Left cardiac atrium (tissue), 4 donors: ENCODE measurements at regions not wholly inside any gene's neighbourhood (a gene's known extent, or its start where the extent isn't known, plus 50 kb on each side); places are given as distances from the start of the nearest gene placed in this dataset.
"Not testable (repeated sequence)": the region's sequence is repeated elsewhere in the genome, so short reads cannot be mapped to it uniquely, and the experiment has no call there.

Source experiments
- ATAC-seq, 2 donors: fragments of 200-7000 bp; cut with Tn5 transposase; one replicate each; pipeline ENCODE4 v1.9.1; 2020; ENCODE audit warnings: mild to moderate bottlenecking in 2 of 2, moderate library complexity in 2 of 2
- DNase-seq: peaks from one replicate; pipeline ENCODE4 v3.0.0-alpha.2; 2020
- intact Hi-C, 2 donors: fragments of 100-400 bp; cut with DNase I; formaldehyde crosslinking; loops; one replicate each; pipeline versions ENCODE4 v1.14.1 to v1.15.1; 2022 to 2023
- donor health status: DM: no; HTN: yes; CAD: no.
- donor health status: DM: no; HTN: yes; CAD: no; lungs with severe emphysema.
- donor health status: DM: yes; HTN: yes; CAD: no.
- donor health status: Dilated cardiomyopathy.

DNA sequence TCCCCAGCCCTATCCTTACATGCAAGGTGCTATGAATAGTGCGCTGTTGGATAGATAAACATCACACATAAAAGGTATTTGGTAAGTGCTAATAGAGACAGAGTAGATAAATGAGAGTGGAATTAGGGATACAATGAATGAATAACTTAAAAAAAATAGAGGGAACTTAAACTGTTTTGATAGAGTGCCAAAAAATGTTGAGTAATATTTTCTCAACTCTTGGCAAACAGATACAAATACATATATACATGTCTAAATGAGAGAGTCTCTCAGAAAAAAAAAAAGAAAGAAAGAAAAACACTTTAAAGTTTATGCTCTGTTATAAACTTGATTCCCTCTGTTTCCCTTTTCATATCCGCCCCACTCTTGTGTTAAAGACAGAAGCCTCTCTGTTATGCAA is 667.4 kb downstream of the ROBO2 start:
- DNase-seq = no peak
- no peak for ATAC-seq
- intact Hi-C loops = no loop called here

DNA sequence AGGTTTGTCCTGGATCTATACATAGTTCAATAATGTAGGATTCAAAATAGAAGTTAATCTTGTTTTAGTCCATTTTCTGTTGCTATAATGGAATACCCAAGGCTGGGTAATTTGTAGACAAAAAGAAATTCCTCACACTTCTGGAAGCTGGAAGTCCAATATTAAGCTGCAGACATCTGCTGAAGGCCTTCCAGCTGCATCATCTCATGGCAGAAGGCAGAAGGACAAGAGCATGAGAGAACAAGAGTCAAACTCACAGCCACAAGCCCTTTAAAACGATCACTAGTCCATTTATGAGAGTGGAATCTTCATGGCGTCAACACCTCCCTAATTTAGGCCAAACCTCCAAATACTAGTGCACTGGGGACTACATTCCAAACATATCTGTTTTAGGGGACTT is 669.3 kb downstream of the ROBO2 start:
- DNase-seq = no peak
- ATAC-seq = no peak
- intact Hi-C loops = no loop called here

- intact Hi-C loops = no loop called here
- DNase-seq (no peak), ATAC-seq (no peak)
Observed at GRCh38 chr3:77718311-77718710, 678.4 kb downstream of the ROBO2 start.

- intact Hi-C loops = no loop called here
- ATAC-seq (no peak), DNase-seq (no peak)
Observed at GRCh38 chr3:77720460-77720971, 680.6 kb downstream of the ROBO2 start.

DNA sequence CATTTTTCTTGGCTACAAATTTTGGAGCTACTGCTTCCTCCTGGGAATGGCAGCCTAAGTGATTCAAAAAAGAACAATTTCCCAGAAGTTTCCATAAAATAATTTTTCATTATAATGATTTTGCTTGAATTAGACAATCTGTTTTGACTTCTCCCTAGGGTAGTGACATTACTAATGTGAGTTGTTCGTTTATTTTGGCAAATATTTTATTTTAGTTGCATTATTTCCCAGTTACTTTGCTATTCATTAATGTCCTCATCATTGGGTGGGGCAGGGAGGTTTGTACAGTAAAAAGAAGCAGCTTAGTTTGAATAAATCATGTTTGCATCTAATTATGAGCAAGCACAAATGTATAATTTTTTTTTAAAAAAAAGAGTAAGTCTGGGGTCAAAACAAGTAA is 686.6 kb downstream of the ROBO2 start:
- ATAC-seq (peak in 1 of 2 donors; percentile 70), DNase-seq (no peak)
- intact Hi-C loops = no loop called here

GRCh38 chr3:77746048-77746447 is 706.1 kb downstream of the ROBO2 start:
- ATAC-seq (no peak), DNase-seq (no peak)
- intact Hi-C loops = no loop called here

GRCh38 chr3:77746892-77747291 is 707.0 kb downstream of the ROBO2 start:
- ATAC-seq = no peak
- DNase-seq = no peak
- intact Hi-C loops = no loop called here

DNA sequence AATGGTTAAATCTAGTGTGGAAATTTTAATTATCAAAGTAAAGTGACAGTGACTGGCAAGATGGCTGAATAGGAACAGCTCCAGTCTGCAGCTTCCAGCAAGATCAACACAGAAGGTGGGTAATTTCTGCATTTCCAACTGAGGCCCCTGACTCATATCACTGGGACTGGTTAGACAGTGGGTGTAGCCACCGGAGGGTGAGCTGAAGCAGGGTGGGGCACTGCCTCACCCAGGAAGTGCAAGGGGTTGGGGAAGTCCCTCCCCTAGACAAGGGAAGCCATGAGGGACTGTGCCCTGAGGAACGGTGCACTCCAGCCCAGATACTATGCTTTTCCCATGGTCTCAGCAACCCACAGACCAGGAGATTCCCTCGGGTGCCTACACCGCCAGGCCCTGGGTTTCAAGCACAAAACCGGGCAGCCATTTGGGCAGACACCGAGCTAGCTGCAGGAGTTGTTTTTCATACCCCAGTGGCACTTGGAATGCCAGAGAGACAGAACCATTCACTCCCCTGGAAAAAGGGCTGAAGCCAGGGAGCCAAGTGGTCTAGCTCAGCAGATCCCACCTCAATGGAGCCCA is 716.6 kb downstream of the ROBO2 start:
- intact Hi-C loops, DNase-seq, ATAC-seq: not testable (repeated sequence)

GRCh38 chr3:77772459-77772858 is 732.6 kb downstream of the ROBO2 start:
- intact Hi-C loops = no loop called here
- DNase-seq (no peak), ATAC-seq (no peak)

GRCh38 chr3:77773084-77773483 is 733.2 kb downstream of the ROBO2 start:
- no peak for DNase-seq
- intact Hi-C loops = no loop called here
- ATAC-seq = no peak

GRCh38 chr3:77780278-77780996 is 740.5 kb downstream of the ROBO2 start:
- no peak for ATAC-seq
- no peak for DNase-seq
- intact Hi-C loops = no loop called here

- intact Hi-C loops = no loop called here
- no peak for DNase-seq
- no peak for ATAC-seq
Observed at GRCh38 chr3:77786216-77786615, 746.3 kb downstream of the ROBO2 start.

DNA sequence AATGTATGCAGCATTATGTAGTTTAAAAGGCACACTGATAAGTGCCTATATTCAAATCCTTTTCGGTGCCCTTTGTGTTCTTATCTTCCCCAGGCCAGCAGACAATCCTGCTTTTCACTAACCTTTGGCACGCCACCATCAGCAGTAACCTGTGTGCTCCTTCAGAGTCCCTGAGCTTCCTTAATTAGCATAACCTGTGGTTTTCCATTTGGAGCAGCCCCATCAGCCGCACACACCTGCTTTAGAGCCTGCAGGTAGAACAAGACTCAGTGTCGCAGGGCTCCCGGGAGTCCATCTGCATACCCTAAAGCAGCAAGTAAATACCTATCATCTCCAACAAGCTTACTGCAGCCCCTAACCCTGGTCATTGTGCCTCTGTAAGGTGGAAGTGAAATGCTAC is 755.1 kb downstream of the ROBO2 start:
- intact Hi-C loops = no loop called here
- DNase-seq (no peak), ATAC-seq (no peak)

DNA sequence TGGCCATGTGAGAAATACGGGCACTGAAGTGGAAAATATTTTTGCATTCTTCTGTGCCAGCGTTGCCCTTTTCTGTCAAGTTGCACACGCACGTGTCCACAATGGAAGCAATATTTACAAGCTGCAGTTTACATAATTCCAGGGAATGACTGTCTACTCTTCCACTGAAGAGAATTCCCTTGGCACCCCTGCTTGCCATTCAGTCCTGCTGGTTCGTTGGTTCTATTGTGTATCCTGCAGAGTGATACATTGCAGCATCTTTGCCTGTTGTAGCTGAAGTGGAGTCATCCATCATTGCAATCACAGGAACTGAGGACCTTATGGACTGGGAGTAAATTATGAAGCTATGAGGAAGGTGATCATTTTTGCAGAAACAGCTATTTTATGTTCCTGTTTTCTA is 759.4 kb downstream of the ROBO2 start:
- DNase-seq (no peak), ATAC-seq (no peak)
- intact Hi-C loops = no loop called here

DNA sequence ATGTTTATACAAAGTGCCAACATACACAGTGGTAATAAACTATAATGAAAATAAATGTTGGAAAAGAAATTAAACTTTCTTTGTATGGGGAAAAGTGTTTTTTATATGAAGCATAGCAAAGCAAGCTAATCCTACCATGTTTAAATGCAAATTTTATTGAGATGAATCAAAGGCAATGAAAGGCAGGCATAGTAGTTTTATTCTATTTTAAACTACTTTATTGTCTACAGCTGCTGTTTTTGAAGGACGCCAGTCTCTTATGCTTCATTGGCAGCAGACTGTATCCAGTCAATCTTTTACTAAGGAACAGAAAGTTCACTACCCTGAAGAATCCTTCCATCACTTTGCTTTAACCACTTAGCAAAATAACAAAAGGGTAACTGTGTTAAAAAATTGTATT is 761.0 kb downstream of the ROBO2 start:
- DNase-seq (no peak), ATAC-seq (no peak)
- intact Hi-C loops = no loop called here

DNA sequence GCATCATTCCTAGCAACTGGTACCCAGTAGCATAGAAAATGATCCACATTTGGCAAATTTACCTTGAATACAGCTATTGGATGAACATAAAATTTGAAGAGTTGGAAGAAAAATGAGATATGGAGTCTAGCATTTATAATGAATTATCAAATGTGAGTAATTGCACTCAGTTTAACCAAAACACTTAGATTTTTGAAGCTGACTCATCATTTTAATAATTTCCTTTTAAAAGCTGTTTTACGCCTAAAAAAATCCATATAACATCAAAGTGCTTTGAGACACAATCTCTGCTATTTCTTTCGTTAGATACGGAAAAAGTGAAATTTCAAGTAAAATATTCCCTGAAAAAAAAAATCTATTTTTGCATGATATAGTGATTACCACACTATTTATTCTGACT is 767.4 kb downstream of the ROBO2 start:
- ATAC-seq (no peak), DNase-seq (no peak)
- intact Hi-C loops = no loop called here

GRCh38 chr3:77814845-77815244 is 774.9 kb downstream of the ROBO2 start:
- ATAC-seq (no peak), DNase-seq (no peak)
- intact Hi-C loops = no loop called here

DNA sequence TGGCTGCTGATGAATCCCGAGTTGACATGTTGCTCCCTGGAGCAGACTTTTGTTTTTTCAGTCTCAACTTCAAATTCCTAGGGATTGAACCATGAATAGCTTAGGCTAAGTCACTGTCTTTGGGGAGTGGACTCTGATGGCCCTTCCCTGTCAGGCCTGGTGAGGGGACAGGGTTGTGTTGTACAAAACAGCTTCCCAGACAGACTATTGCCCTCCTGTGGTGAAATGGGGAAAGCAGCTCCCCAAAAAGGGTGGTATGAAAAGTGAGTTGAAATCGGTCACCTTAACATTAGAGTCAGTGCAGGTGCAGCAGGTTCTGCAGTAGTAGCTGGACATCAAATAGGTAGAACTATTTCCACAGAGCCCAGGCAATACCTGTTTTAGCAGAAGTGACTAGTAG is 775.6 kb downstream of the ROBO2 start:
- ATAC-seq (no peak), DNase-seq (no peak)
- intact Hi-C loops = no loop called here

GRCh38 chr3:77816366-77816765 is 776.5 kb downstream of the ROBO2 start:
- intact Hi-C loops = no loop called here

DNA sequence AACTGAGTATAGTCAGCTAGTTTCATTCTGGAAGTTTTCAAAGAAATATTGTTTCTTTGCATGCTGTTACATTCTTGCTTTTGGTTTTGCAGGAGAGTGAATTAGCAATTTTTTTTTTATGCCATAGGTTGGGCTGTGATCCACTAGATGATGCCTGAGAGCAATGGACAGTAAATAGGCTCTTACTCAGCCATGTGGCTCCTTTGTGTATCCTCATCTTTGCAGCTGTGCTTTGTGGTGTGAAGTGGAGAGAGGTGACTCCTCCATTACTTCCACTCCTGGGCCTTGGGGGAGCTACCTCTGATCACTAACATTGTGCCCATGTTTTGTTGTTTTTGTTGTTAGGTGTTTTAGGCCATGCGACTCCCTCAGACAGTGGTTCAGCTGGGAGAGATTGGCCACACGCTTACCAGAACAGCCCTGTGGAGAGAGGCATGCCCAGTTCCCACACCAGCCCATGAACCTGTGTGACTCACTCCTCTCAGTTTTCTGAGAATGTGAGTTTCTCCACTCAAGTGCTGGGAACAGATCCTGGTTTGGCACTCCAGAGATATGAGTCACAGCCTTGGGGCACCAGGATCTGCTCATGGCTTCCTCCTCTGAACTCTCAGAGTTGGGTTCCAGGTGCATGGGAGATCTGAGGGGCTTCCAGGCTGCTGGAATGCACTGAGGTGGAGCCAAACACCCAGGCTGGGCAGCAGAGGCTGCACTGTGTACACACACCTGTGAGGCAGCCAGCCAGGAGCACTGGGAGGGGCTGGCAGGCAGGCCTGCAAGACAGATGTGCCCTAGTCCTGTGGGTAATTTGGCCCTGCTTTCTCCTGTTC is 785.3 kb downstream of the ROBO2 start:
- intact Hi-C loops = no loop called here
- ATAC-seq = peak in 1 of 2 donors; percentile 83
- no peak for DNase-seq

More at GRCh38 chr3:77816366-77816765, 776.5 kb downstream of the ROBO2 start:
- ATAC-seq = no peak
- DNase-seq = no peak
